ENCODE measurements at regions not wholly inside any gene's neighbourhood (a gene's known extent, or its start where the extent isn't known, plus 50 kb on each side); places are given as distances from the start of the nearest gene placed in this dataset.

DNA sequence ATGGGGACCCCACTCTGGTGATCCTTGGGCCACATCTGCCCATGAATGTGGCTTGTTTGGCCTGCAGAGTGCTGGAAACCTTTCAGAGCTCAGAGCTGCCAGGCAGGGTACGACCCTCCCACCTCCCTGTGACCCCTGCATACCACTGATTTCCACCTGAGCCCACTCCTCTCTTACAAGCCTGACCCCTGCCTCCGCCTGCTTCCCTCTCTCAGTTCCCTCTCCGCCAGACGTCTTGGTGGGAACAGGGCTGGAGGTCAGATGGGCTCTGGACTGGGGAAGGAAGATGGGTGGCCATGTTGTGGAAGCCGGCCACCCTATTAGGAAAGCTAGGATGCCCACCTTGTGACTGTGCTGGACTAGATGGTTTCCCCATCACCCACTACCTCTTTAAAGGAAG is 185.1 kb downstream of the KATNIP start:
- H3K36me3 ChIP-seq, result no peaks in the 10 kb centered on the region
- intact Hi-C loops (cut with DNase I), result no loop called here
- ATAC-seq, result no peak
- no peak for DNase-seq
- H3K9me3 ChIP-seq, result no peaks in the 10 kb centered on the region
- H3K27ac ChIP-seq, result no peak overlapping the region
- no peak overlapping the region for H3K4me3 ChIP-seq
- H3K27me3 ChIP-seq, result no peaks in the 10 kb centered on the region
- no CpG with 5 or more reads among the region's 5 CpGs for WGBS (ENCODE audit: insufficient coverage, low coverage, low lambda C conversion rate, missing lambda C conversion rate)
- TF ChIP-seq, protein P1, sequence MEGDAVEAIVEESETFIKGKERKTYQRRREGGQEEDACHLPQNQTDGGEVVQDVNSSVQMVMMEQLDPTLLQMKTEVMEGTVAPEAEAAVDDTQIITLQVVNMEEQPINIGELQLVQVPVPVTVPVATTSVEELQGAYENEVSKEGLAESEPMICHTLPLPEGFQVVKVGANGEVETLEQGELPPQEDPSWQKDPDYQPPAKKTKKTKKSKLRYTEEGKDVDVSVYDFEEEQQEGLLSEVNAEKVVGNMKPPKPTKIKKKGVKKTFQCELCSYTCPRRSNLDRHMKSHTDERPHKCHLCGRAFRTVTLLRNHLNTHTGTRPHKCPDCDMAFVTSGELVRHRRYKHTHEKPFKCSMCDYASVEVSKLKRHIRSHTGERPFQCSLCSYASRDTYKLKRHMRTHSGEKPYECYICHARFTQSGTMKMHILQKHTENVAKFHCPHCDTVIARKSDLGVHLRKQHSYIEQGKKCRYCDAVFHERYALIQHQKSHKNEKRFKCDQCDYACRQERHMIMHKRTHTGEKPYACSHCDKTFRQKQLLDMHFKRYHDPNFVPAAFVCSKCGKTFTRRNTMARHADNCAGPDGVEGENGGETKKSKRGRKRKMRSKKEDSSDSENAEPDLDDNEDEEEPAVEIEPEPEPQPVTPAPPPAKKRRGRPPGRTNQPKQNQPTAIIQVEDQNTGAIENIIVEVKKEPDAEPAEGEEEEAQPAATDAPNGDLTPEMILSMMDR (IDR thresholded peaks at IDR 0.05), result no peak
- no peak for TF ChIP-seq POLR2A (IDR thresholded peaks at IDR 0.05)
- H3K4me1 ChIP-seq, result no peaks in the 10 kb centered on the region

DNA sequence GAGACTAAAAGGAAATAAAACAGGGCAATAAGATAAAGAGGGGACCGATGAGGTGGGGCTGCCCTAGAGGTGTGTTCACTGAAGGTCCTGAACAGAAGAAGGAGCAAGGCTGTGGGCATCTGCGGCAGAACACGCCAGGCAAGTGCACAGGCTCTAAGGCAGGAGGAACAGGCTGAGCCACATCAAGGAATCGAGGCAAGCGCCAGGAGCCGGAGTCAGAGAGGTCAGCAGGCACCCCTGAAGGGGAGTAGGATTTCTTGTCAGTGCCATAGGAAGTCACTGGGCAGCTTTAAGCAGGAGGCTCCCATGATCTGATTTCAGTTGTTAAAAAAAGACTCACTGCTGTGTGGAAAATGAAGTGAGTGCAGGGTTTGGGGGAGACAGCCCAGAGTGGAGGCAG is 186.5 kb downstream of the KATNIP start:
- DNase-seq, result no peak
- Histone ChIP-seq H3K27me3 (no peaks in the 10 kb centered on the region), H3K9me3 (no peaks in the 10 kb centered on the region), H3K36me3 (no peaks in the 10 kb centered on the region), H3K4me1 (no peaks in the 10 kb centered on the region), H3K27ac (no peak overlapping the region), H3K4me3 (no peak overlapping the region)
- intact Hi-C loops (cut with DNase I), result no loop called here
- 71% methylated on average over 1 of the region's 6 CpGs for WGBS (ENCODE audit: insufficient coverage, low coverage, low lambda C conversion rate, missing lambda C conversion rate)
- TF ChIP-seq POLR2A (IDR thresholded peaks at IDR 0.05), result no peak
- TF ChIP-seq, protein P1 (IDR thresholded peaks at IDR 0.05), result no peak
- no peak for ATAC-seq

DNA sequence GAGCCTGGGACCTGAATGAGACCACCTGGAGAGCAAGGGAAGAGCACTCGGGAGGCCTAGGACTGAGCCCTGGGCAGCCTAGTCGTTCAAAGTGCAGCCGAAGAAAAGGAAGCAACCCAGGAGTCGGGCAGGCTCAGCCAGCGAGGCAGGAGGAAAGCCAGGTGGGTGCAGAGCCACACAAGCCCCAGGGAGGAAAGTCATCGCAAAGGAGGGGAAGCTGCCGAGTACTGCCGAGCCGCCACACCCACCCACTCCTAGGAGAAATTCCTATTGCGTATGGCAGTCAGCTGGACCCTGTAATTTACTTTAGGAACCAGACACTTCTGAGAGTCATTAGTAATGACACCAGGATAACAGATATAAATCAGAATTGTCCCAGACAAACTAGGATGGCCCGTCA is 187.6 kb downstream of the KATNIP start:
- H3K4me3 ChIP-seq, result no peak overlapping the region
- H3K9me3 ChIP-seq, result no peaks in the 10 kb centered on the region
- no peak overlapping the region for H3K27ac ChIP-seq
- intact Hi-C loops (cut with DNase I), result no loop called here
- DNase-seq, result no peak
- no peaks in the 10 kb centered on the region for H3K4me1 ChIP-seq
- 97% methylated on average over 6 of the region's 11 CpGs for WGBS (ENCODE audit: insufficient coverage, low coverage, low lambda C conversion rate, missing lambda C conversion rate)
- TF ChIP-seq POLR2A (IDR thresholded peaks at IDR 0.05), result no peak
- TF ChIP-seq, protein P1 (IDR thresholded peaks at IDR 0.05), result no peak
- H3K27me3 ChIP-seq, result no peaks in the 10 kb centered on the region
- H3K36me3 ChIP-seq, result no peaks in the 10 kb centered on the region
- no peak for ATAC-seq

Small RNAs in the stretch of these regions (small RNA-seq; reads per million reads assigned to genes)
- 0 reads per million in 2 experiments for gene RF00019
